Fibroblast of lung (primary cell): ENCODE measurements at regions not wholly inside any gene's neighbourhood (a gene's known extent, or its start where the extent isn't known, plus 50 kb on each side); places are given as distances from the start of the nearest gene placed in this dataset.

Experiments
- DNase-seq, 2 donors: peaks; one replicate each; pipeline versions ENCODE4 v3.0.0 to v3.0.0-alpha.2; 2010; ENCODE audit warnings: low read depth in 2 of 2
- H2AFZ ChIP-seq: 2 replicates; pipeline ENCODE4 v1.5.1; 2012; ENCODE audit warnings: low read length, control low read depth, inconsistent platforms
- H3K27ac ChIP-seq: 2 replicates; pipeline ENCODE4 v1.5.1; 2011; ENCODE audit warnings: low read length, control low read depth; ENCODE audit not compliant: insufficient read depth
- H3K27me3 ChIP-seq: 2 replicates; pipeline ENCODE4 v1.5.1; 2011; ENCODE audit warnings: mild to moderate bottlenecking, low read length; ENCODE audit not compliant: control insufficient read depth, insufficient read depth
- H3K36me3 ChIP-seq: 2 replicates; pipeline ENCODE4 v1.5.1; 2011; ENCODE audit warnings: low read length; ENCODE audit not compliant: control insufficient read depth, insufficient read depth
- H3K4me1 ChIP-seq: 2 replicates; pipeline ENCODE4 v1.5.1; 2011; ENCODE audit warnings: low read length; ENCODE audit not compliant: control insufficient read depth, insufficient read depth; ENCODE audit errors: extremely low read depth
- H3K4me2 ChIP-seq: 2 replicates; pipeline ENCODE4 v1.5.1; 2011; ENCODE audit warnings: low read length, control low read depth; ENCODE audit not compliant: insufficient read depth; ENCODE audit errors: extremely low read depth
- H3K4me3 ChIP-seq, 4 experiments: fragments of 200-600 bp in 1 of 4; sonication (generic) in 1 of 4; replicated peaks in 1 of 4; 2 replicates each; pipeline ENCODE4 v1.5.1; 2011 to 2016; ENCODE audit warnings: low read length in 4 of 4, low read depth in 3 of 4, mild to moderate bottlenecking in 3 of 4, control low read depth in 2 of 4, inconsistent platforms in 1 of 4, mixed read lengths in 1 of 4; ENCODE audit not compliant: insufficient read depth in 1 of 4; ENCODE audit errors: control extremely low read depth in 1 of 4
- H3K79me2 ChIP-seq: 2 replicates; pipeline ENCODE4 v1.5.1; 2012; ENCODE audit warnings: mild to moderate bottlenecking, low read length, inconsistent platforms; ENCODE audit not compliant: control insufficient read depth, insufficient read depth
- H3K9ac ChIP-seq: 2 replicates; pipeline ENCODE4 v1.5.1; 2011; ENCODE audit warnings: mild to moderate bottlenecking, low read length, control low read depth; ENCODE audit not compliant: insufficient read depth
- H3K9me3 ChIP-seq: 2 replicates; pipeline ENCODE4 v1.5.1; 2012; ENCODE audit warnings: low read depth, low read length; ENCODE audit not compliant: control insufficient read depth, insufficient read depth
- H4K20me1 ChIP-seq: 2 replicates; pipeline ENCODE4 v1.5.1; 2011; ENCODE audit warnings: low read length; ENCODE audit not compliant: control insufficient read depth, insufficient read depth; ENCODE audit errors: extremely low read depth
- CTCF ChIP-seq, 2 donors: IDR thresholded peaks in 1 of 2; conservative IDR thresholded peaks in 1 of 2; 1 replicate in 1 of 2; 2 replicates in 1 of 2; pipeline ENCODE4 v1.5.1; 2011 to 2012; ENCODE audit warnings: low read length in 2 of 2, control low read depth in 1 of 2, inconsistent platforms in 1 of 2, low read depth in 1 of 2, mild to moderate bottlenecking in 1 of 2
- EZH2 ChIP-seq: IDR thresholded peaks from 2 replicates; pipeline ENCODE4 v1.5.1; 2012; ENCODE audit warnings: low read length, control low read depth, mild to moderate bottlenecking; ENCODE audit errors: missing control alignments

DNA sequence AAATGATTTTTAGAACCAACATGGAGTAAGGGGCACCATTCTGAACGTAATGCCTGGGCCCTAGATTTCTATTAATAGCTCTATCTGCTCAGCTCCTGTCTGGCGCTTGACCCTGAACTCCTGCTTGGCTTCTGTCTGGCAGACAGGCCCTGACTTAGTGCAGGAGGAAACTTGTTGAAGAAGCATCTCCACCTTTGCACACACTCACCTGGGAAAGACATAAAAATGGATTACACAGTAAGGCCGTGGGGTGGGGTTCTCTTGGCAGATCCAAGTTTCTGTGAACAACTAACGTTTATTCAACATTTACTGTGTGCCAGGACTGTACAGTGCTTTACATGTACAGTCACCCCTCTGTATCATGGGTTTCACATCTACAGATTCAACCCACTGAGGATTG, 62.1 kb upstream of the CNIH3 start:
- Histone ChIP-seq H3K36me3 (no peaks in the 10 kb centered on the region), H3K27me3 (no peaks in the 10 kb centered on the region), H4K20me1 (no peaks in the 10 kb centered on the region), H3K9ac (no peak overlapping the region), H3K9me3 (no peaks in the 10 kb centered on the region), H2AFZ (no peak overlapping the region), H3K79me2 (no peaks in the 10 kb centered on the region), H3K4me3 (no peak overlapping the region), H3K4me1 (no peaks in the 10 kb centered on the region), H3K4me2 (no peak overlapping the region), H3K27ac (no peak overlapping the region)
- DNase-seq: no peak
- no peak for TF ChIP-seq EZH2
- no peak for TF ChIP-seq CTCF (conservative IDR thresholded peaks at IDR 0.05 in 1 of 2, IDR thresholded peaks at IDR 0.05 in 1 of 2; ENCODE audit: low read depth in 1 of 2, low read length in 2 of 2)

GRCh38 chr1:224554620-224555259, 61.4 kb upstream of the CNIH3 start:
- Histone ChIP-seq H3K79me2 (no peaks in the 10 kb centered on the region), H2AFZ (no peak overlapping the region), H3K9me3 (no peaks in the 10 kb centered on the region), H3K27ac (no peak overlapping the region), H3K4me3 (no peak overlapping the region), H3K36me3 (no peaks in the 10 kb centered on the region), H3K27me3 (no peaks in the 10 kb centered on the region), H3K9ac (no peak overlapping the region), H3K4me1 (no peaks in the 10 kb centered on the region), H3K4me2 (no peak overlapping the region), H4K20me1 (no peaks in the 10 kb centered on the region)
- peak in 1 of 2 donors; percentile 45 for DNase-seq
- no peak for TF ChIP-seq CTCF (conservative IDR thresholded peaks at IDR 0.05 in 1 of 2, IDR thresholded peaks at IDR 0.05 in 1 of 2; ENCODE audit: low read depth in 1 of 2, low read length in 2 of 2)
- no peak for TF ChIP-seq EZH2

- H3K4me2 ChIP-seq: no peak overlapping the region
- no peaks in the 10 kb centered on the region for H3K36me3 ChIP-seq
- H3K9me3 ChIP-seq: no peaks in the 10 kb centered on the region
- no peaks in the 10 kb centered on the region for H3K79me2 ChIP-seq
- H3K4me3 ChIP-seq: no peak overlapping the region
- no peaks in the 10 kb centered on the region for H3K27me3 ChIP-seq
- DNase-seq: no peak
- no peak overlapping the region for H2AFZ ChIP-seq
- TF ChIP-seq EZH2 (no peak), CTCF (conservative IDR thresholded peaks at IDR 0.05 in 1 of 2, IDR thresholded peaks at IDR 0.05 in 1 of 2; ENCODE audit: low read depth in 1 of 2, low read length in 2 of 2) (no peak)
- H3K27ac ChIP-seq: no peak overlapping the region
- H3K9ac ChIP-seq: no peak overlapping the region
- H4K20me1 ChIP-seq: no peaks in the 10 kb centered on the region
- H3K4me1 ChIP-seq: no peaks in the 10 kb centered on the region
These were observed 57.2 kb upstream of the CNIH3 start for GRCh38 chr1:224558904-224559303.
